Large intestine (tissue), 3 donors: ENCODE measurements at regions not wholly inside any gene's neighbourhood (a gene's known extent, or its start where the extent isn't known, plus 50 kb on each side); places are given as distances from the start of the nearest gene placed in this dataset.
A peak's percentile ranks its signal among the peaks of the same experiment; 100 is the strongest.

Experiments used
- DNase-seq, 2 donors: peaks; one replicate each; pipeline versions ENCODE4 v3.0.0 to v3.0.0-alpha.2; 2013
- H3K27ac ChIP-seq: one replicate; pipeline ENCODE4 v1.5.1; 2013; ENCODE audit warnings: low read length
- H3K27me3 ChIP-seq: 2 replicates; pipeline ENCODE4 v1.6.1; 2013; ENCODE audit warnings: low read length; ENCODE audit not compliant: control insufficient read depth, insufficient read depth
- H3K36me3 ChIP-seq: 2 replicates; pipeline ENCODE4 v1.6.1; 2013; ENCODE audit warnings: low read length; ENCODE audit not compliant: control insufficient read depth, insufficient read depth
- H3K4me1 ChIP-seq: one replicate; pipeline ENCODE4 v1.6.1; 2013; ENCODE audit warnings: low read length; ENCODE audit not compliant: control insufficient read depth, insufficient read depth
- H3K4me3 ChIP-seq: one replicate; pipeline ENCODE4 v1.5.1; 2013; ENCODE audit warnings: low read length
- H3K9me3 ChIP-seq: one replicate; pipeline ENCODE4 v1.6.1; 2013; ENCODE audit warnings: mild to moderate bottlenecking, low read depth, low read length, moderate library complexity; ENCODE audit not compliant: control insufficient read depth
- WGBS: methylation state at CpG from one replicate; pipeline ENCODE4 v1.1.5; 2013; ENCODE audit warnings: low lambda C conversion rate; ENCODE audit not compliant: insufficient coverage; 5-methylcytosine and 5-hydroxymethylcytosine counted together

GRCh38 chr10:123462756-123463155 is 203.4 kb upstream of the GPR26 start:
- WGBS = no CpG with 5 or more reads among the region's 4 CpGs
- no peak overlapping the region for H3K4me3 ChIP-seq
- H3K4me1 ChIP-seq = no peaks in the 10 kb centered on the region
- H3K9me3 ChIP-seq = no peaks in the 10 kb centered on the region
- H3K27ac ChIP-seq = no peak overlapping the region
- DNase-seq = no peak
- no peaks in the 10 kb centered on the region for H3K27me3 ChIP-seq
- no peaks in the 10 kb centered on the region for H3K36me3 ChIP-seq

GRCh38 chr10:123463181-123463580 is 203.0 kb upstream of the GPR26 start:
- Histone ChIP-seq H3K4me3 (no peak overlapping the region), H3K36me3 (no peaks in the 10 kb centered on the region), H3K9me3 (no peaks in the 10 kb centered on the region), H3K27ac (no peak overlapping the region), H3K4me1 (no peaks in the 10 kb centered on the region), H3K27me3 (no peaks in the 10 kb centered on the region)
- WGBS = 38% methylated on average over 2 of the region's 3 CpGs
- no peak for DNase-seq

- Histone ChIP-seq H3K27ac (no peak overlapping the region), H3K9me3 (no peaks in the 10 kb centered on the region), H3K36me3 (no peaks in the 10 kb centered on the region), H3K27me3 (no peaks in the 10 kb centered on the region), H3K4me3 (no peak overlapping the region), H3K4me1 (no peaks in the 10 kb centered on the region)
- WGBS = no CpG with 5 or more reads among the region's 10 CpGs
- DNase-seq = no peak
Measured at GRCh38 chr10:123463698-123464097, 202.5 kb upstream of the GPR26 start.

GRCh38 chr10:123464430-123465323 is 201.5 kb upstream of the GPR26 start:
- H3K36me3 ChIP-seq = no peaks in the 10 kb centered on the region
- H3K27ac ChIP-seq = no peak overlapping the region
- H3K9me3 ChIP-seq = no peaks in the 10 kb centered on the region
- H3K4me1 ChIP-seq = no peaks in the 10 kb centered on the region
- H3K4me3 ChIP-seq = no peak overlapping the region
- WGBS = 56% methylated on average over 1 of the region's 3 CpGs
- no peaks in the 10 kb centered on the region for H3K27me3 ChIP-seq
- no peak for DNase-seq

GRCh38 chr10:123470336-123470921 is 195.7 kb upstream of the GPR26 start:
- Histone ChIP-seq H3K27ac (no peak overlapping the region), H3K27me3 (peaks cover 11% of the 10 kb centered on the region), H3K4me3 (no peak overlapping the region), H3K4me1 (no peaks in the 10 kb centered on the region), H3K36me3 (no peaks in the 10 kb centered on the region), H3K9me3 (no peaks in the 10 kb centered on the region)
- no peak for DNase-seq
- WGBS = no CpG with 5 or more reads among the region's 7 CpGs

GRCh38 chr10:123471811-123472210 is 194.3 kb upstream of the GPR26 start:
- H3K27ac ChIP-seq = no peak overlapping the region
- H3K4me1 ChIP-seq = no peaks in the 10 kb centered on the region
- no peaks in the 10 kb centered on the region for H3K9me3 ChIP-seq
- peaks cover 11% of the 10 kb centered on the region for H3K27me3 ChIP-seq
- no peak for DNase-seq
- WGBS = no CpG with 5 or more reads among the region's 1 CpG
- H3K4me3 ChIP-seq = no peak overlapping the region
- H3K36me3 ChIP-seq = no peaks in the 10 kb centered on the region

- Histone ChIP-seq H3K36me3 (no peaks in the 10 kb centered on the region), H3K4me3 (no peak overlapping the region), H3K9me3 (no peaks in the 10 kb centered on the region), H3K4me1 (no peaks in the 10 kb centered on the region), H3K27ac (no peak overlapping the region), H3K27me3 (peaks cover 11% of the 10 kb centered on the region)
- DNase-seq = no peak
- WGBS = no CpG with 5 or more reads among the region's 9 CpGs
Measured at GRCh38 chr10:123472606-123473005, 193.5 kb upstream of the GPR26 start.

- WGBS = no CpG with 5 or more reads among the region's 4 CpGs
- H3K36me3 ChIP-seq = no peaks in the 10 kb centered on the region
- no peak overlapping the region for H3K4me3 ChIP-seq
- no peak for DNase-seq
- H3K4me1 ChIP-seq = no peaks in the 10 kb centered on the region
- H3K9me3 ChIP-seq = no peaks in the 10 kb centered on the region
- peaks cover 11% of the 10 kb centered on the region for H3K27me3 ChIP-seq
- H3K27ac ChIP-seq = no peak overlapping the region
Measured at GRCh38 chr10:123474700-123475099, 191.5 kb upstream of the GPR26 start.

- Histone ChIP-seq H3K27ac (no peak overlapping the region), H3K9me3 (no peaks in the 10 kb centered on the region), H3K4me3 (no peak overlapping the region), H3K4me1 (no peaks in the 10 kb centered on the region), H3K36me3 (no peaks in the 10 kb centered on the region), H3K27me3 (peaks cover 11% of the 10 kb centered on the region)
- DNase-seq = no peak
- WGBS = no CpG with 5 or more reads among the region's 2 CpGs
Measured at GRCh38 chr10:123475466-123475865, 190.7 kb upstream of the GPR26 start.

GRCh38 chr10:123478116-123478515 is 188.0 kb upstream of the GPR26 start:
- Histone ChIP-seq H3K4me3 (no peak overlapping the region), H3K27me3 (peaks cover 12% of the 10 kb centered on the region), H3K36me3 (no peaks in the 10 kb centered on the region), H3K9me3 (no peaks in the 10 kb centered on the region), H3K27ac (no peak overlapping the region), H3K4me1 (no peaks in the 10 kb centered on the region)
- peak in 1 of 2 donors; percentile 4 for DNase-seq
- WGBS = no CpG with 5 or more reads among the region's 2 CpGs
